NCI-H774 (cell line): ENCODE measurements at regions not wholly inside any gene's neighbourhood (a gene's known extent, or its start where the extent isn't known, plus 50 kb on each side); places are given as distances from the start of the nearest gene placed in this dataset.

ENCODE experiments used
- DNase-seq: peaks from one replicate; lab custom pipeline; 2025; lab: John Stamatoyannopoulos, UW

DNA sequence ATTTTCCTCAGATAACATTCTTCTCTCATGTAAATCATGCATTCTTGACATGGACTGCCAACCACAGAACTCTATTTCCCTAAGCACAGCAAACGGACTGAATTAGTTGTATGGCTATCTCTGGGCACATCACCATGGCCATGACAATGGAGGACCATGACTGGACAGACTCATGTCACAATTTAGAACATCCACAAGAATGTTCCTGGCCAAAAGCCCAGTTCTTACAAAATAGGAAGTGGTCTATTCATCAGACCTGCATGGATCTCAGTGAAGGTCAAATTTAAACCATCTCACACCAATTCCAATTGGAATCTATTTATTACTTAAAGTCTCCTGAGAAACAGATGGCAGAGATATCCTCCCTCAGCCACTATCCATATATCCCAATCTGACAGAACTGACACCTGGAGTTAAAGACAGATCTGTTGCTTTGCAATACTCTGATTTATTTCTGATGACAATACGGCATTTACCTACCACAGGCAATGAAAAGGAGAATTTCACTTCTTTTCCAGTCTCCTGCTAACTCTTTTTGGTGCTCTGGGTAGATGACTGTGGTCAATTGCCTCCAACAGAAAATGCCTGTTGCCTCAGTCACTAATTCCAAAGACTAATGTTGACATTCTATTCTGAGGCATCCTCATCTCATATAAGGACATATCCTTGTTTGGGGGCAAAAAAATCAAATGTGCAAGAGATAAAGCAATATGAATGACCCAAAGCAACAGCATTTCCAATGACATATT, 254.8 kb downstream of the HTR7 start:
- DNase-seq: no peak

GRCh38 chr10:90604636-90605035, 253.2 kb downstream of the HTR7 start:
- no peak for DNase-seq

- DNase-seq: no peak
Measured at GRCh38 chr10:90605506-90605905, 252.3 kb downstream of the HTR7 start.

GRCh38 chr10:90612276-90612675, 245.6 kb downstream of the HTR7 start:
- DNase-seq: no peak

GRCh38 chr10:90614631-90615030, 243.2 kb downstream of the HTR7 start:
- DNase-seq: no peak

GRCh38 chr10:90621577-90621976, 236.3 kb downstream of the HTR7 start:
- DNase-seq: no peak

GRCh38 chr10:90635111-90635765, 222.6 kb downstream of the HTR7 start:
- no peak for DNase-seq

DNA sequence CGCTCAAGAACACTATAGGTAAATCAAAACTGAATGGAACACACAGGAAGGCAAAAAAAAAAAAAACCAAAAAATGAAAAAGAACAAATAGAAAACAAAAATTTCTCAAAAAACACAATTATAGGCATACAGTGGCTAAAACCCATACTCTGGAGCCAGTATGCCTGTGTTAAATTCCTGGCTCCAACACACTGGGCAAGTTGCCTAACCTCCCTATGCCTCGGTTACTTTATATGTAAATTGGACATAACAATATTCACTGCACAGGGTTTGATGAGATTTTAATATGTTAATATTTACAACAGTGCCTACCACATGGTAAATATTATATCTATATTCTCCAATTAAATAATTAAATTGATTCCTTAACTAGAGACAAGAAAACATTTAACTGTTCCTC, 217.1 kb downstream of the HTR7 start:
- no peak for DNase-seq

DNA sequence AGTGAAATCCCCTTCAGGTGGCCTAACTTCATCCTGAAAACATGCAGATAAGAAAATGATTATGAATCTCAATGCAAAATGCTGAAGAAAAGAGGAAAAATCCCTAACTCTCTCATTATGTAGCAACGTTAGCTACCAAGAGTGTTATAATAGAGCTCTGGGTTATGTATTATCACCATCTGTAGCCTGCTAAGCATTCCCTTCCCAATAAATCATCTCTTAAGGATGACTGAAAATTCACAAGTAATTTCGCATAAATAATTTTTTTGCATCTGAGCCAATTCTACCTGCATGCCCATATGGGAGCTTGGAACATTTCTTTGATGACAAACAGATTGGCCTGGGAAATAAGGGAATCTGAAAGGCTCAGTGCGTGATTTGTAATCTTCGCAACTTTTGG, 216.1 kb downstream of the HTR7 start:
- no peak for DNase-seq

DNA sequence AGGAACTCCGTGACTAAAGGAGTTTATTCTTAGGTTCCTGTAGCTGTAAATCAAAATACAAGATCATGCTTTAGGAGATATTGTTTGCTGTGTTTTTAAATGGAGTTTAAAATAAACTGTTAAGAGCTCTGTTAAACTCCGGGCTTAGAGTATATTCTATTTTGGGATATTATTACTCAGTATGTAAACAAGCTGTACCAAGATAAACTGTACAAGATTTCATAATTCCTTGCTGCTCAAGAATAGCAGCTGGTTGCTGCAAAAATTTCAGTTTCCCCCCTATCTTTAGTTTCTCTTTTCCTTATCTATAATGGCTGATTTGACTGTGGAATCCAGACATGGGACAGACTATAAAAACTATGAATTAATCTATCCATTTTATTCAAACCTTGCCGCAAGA, 215.7 kb downstream of the HTR7 start:
- DNase-seq: no peak

DNA sequence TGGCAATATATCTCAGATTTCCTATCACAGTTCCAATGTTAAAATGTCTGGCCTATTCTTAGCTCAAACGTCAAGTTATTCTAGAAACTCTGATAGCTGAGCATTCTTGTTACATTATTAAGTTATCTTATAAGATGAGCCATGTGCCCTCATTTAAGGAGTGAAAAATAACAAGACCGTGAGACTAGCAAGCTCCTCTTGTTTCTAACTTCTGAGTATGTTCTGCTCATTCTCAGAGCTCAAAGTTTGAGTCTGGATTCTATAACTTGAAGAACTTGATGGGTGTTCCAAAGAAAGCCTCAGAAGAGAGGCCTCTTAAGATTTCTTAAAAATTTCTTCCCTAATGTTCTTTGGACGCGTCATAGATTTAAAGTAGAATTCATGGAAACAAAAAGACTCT, 215.2 kb downstream of the HTR7 start:
- no peak for DNase-seq

DNA sequence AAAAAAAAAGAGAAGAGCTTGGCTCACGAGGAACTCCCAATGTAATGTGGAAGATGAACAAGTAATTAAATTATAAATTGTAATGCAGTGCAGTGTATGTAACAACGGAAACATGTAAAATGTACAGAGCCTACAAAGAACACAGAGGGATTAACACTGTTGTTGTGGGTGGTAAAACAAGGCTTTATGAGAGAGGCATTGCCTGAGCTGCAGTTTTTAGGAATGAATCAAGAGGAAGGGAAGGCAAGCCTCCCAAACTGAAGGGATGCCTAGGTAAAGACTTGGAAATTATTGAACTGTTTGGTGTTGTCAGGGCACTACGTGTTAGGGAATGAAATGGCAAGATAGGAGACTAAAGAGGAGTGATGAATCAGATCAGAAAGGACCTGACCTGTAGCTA, 213.7 kb downstream of the HTR7 start:
- no peak for DNase-seq

DNA sequence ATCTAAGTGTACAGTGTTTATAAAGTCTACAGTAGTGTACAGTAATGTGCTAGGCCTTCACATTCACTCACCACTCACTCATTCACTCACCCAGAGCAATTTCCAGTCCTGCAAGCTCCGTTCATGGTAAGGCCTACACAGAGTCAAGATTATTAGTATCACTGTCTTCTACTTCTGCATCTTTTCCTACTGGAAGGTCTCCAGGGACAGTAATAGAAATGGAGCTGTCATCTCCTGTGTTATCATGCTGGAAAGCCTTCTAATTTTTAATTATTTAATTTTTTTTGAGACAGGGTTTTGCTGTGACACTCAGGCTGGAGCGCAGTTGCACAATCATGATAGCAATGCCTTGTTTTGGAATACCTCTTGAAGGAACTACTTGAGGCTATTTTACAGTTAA, 207.0 kb downstream of the HTR7 start:
- DNase-seq: no peak

GRCh38 chr10:90652519-90652918, 205.3 kb downstream of the HTR7 start:
- DNase-seq: no peak

GRCh38 chr10:90658791-90659190, 199.0 kb downstream of the HTR7 start:
- DNase-seq: no peak

GRCh38 chr10:90665905-90666662, 191.8 kb downstream of the HTR7 start:
- no peak for DNase-seq

DNA sequence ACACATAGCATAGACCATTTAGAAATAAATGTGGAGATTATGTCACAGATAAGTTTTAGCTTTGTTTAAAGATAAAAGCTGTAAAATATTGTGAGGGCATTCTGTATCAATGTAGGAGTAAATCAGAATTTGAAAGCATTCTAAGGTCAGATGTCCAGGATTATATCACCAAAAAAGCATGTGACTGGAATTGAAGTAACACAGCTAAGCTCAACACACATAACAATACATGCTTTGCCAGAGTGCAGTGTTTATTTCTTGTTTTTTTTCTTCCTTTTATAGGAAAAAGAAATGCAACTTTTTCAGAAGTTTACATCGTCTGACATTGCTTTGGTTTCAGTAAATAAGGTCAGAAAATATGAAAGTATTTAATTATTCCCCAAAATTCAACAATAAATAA, 183.4 kb downstream of the HTR7 start:
- DNase-seq: no peak

- DNase-seq: no peak
Measured at GRCh38 chr10:90674928-90675327, 182.9 kb downstream of the HTR7 start.

- DNase-seq: no peak
Measured at GRCh38 chr10:90675621-90676020, 182.2 kb downstream of the HTR7 start.
